Common myeloid progenitor, CD34-positive (primary cell): ENCODE measurements at regions not wholly inside any gene's neighbourhood (a gene's known extent, or its start where the extent isn't known, plus 50 kb on each side); places are given as distances from the start of the nearest gene placed in this dataset.

Experiments
- CTCF ChIA-PET: fragments of 350-600 bp; sonication (Branson Sonifier 250); formaldehyde crosslinking; loops from one replicate; lab custom pipeline; 2021; ENCODE audit warnings: antibody characterized with exemption; lab: Charles Lee
- POLR2A ChIA-PET: fragments of 350-600 bp; sonication (Branson Sonifier 250); formaldehyde crosslinking; loops from one replicate; lab custom pipeline; 2021; ENCODE audit warnings: antibody characterized with exemption; lab: Charles Lee
- DNase-seq, 3 donors: peaks; one replicate each; pipeline versions ENCODE4 v3.0.0 to v3.0.0-alpha.2; 2013
- H3K27ac ChIP-seq, 2 experiments: 1 replicate in 1 of 2; 2 replicates in 1 of 2; pipeline ENCODE4 v1.7.0; 2013; ENCODE audit warnings: inconsistent platforms in 2 of 2, low read length in 2 of 2, mild to moderate bottlenecking in 2 of 2, low read depth in 1 of 2, moderate library complexity in 1 of 2; ENCODE audit not compliant: severe bottlenecking in 2 of 2, insufficient read depth in 1 of 2, poor library complexity in 1 of 2
- H3K27me3 ChIP-seq, 5 experiments: replicated peaks in 2 of 5; 1 replicate in 3 of 5; 2 replicates in 2 of 5; pipeline versions ENCODE4 v1.6.1 to v1.7.0; 2013; ENCODE audit warnings: low read length in 4 of 5, mild to moderate bottlenecking in 2 of 5, moderate library complexity in 2 of 5, inconsistent platforms in 1 of 5; ENCODE audit not compliant: insufficient read depth in 5 of 5, control insufficient read depth in 4 of 5
- H3K36me3 ChIP-seq, 4 experiments: 1 replicate in 2 of 4; 2 replicates in 2 of 4; pipeline versions ENCODE4 v1.6.1 to v1.7.0; 2013; ENCODE audit warnings: low read length in 3 of 4, control low read depth in 1 of 4, mild to moderate bottlenecking in 1 of 4; ENCODE audit not compliant: control insufficient read depth in 4 of 4, insufficient read depth in 4 of 4
- H3K4me1 ChIP-seq, 4 experiments: 1 replicate in 3 of 4; 2 replicates in 1 of 4; pipeline versions ENCODE4 v1.6.1 to v1.7.1; 2013; ENCODE audit warnings: low read length in 3 of 4, mild to moderate bottlenecking in 3 of 4, control low read depth in 1 of 4, inconsistent platforms in 1 of 4, moderate library complexity in 1 of 4; ENCODE audit not compliant: control insufficient read depth in 4 of 4, insufficient read depth in 4 of 4; ENCODE audit errors: control extremely low read depth in 1 of 4
- H3K4me3 ChIP-seq, 7 experiments: 1 replicate in 4 of 7; 2 replicates in 3 of 7; pipeline versions ENCODE4 v1.5.1 to v1.7.0; 2013; ENCODE audit warnings: mild to moderate bottlenecking in 7 of 7, low read length in 6 of 7, moderate library complexity in 6 of 7, inconsistent platforms in 2 of 7, low read depth in 2 of 7, control low read depth in 1 of 7; ENCODE audit not compliant: insufficient read depth in 4 of 7, control insufficient read depth in 1 of 7; ENCODE audit errors: extremely low read depth in 1 of 7
- H3K9me3 ChIP-seq, 5 experiments: 1 replicate in 4 of 5; 2 replicates in 1 of 5; pipeline versions ENCODE4 v1.6.1 to v1.7.1; 2013; ENCODE audit warnings: low read length in 4 of 5, mild to moderate bottlenecking in 2 of 5, inconsistent platforms in 1 of 5, low read depth in 1 of 5, moderate library complexity in 1 of 5; ENCODE audit not compliant: control insufficient read depth in 4 of 5, insufficient read depth in 2 of 5; ENCODE audit errors: control extremely low read depth in 1 of 5
- WGBS: methylation state at CpG from one replicate; pipeline ENCODE4 v1.1.5; 2013; ENCODE audit not compliant: insufficient coverage; 5-methylcytosine and 5-hydroxymethylcytosine counted together

DNA sequence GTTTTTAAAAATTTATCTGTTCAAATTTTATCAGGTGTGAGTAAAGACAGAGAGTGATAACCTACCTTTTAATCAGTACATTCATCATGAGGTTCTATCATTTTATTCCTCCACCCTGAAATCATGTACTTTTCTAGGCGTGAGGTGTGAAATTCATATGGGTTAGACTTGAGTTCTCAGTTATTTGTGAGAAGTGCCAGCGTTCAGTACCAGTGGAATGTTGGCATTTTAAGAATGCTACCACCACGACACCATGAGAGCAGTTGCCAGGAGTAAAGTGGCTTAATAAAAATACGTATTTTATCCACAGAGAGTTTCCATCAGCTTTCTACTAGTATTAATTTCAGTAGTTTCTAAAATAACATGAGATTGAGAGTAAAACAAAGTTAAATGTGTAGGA lies 104.1 kb upstream of the FERD3L start:
- H3K27ac ChIP-seq, result no peak overlapping the region
- POLR2A ChIA-PET, result no interaction called here
- no peak overlapping the region for H3K4me3 ChIP-seq
- H3K36me3 ChIP-seq, result no peaks in the 10 kb centered on the region
- CTCF ChIA-PET, result no interaction called here
- DNase-seq, result no peak
- no peaks in the 10 kb centered on the region for H3K27me3 ChIP-seq
- no peaks in the 10 kb centered on the region for H3K4me1 ChIP-seq
- H3K9me3 ChIP-seq, result no peaks in the 10 kb centered on the region
- 88% methylated on average over 1 of the region's 4 CpGs for WGBS

DNA sequence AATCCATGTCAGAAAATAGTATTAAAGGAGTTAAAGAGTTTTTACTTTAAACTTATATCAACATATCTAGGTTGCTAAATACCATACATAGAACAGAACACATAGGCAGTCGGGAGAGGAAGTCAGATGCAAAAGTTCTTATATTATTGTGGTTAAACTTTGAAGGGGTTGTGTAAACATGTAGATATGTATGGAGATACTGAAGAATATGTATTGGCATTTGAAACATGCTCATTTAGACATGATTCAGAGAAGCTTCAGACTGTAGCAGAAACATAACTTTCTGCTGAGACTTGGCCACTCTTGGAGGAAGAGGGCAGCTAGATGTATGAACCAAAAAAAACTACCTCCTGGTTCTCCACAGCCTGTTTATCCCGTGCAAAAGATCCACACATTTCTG lies 103.5 kb upstream of the FERD3L start:
- Histone ChIP-seq H3K27ac (no peak overlapping the region), H3K4me1 (no peaks in the 10 kb centered on the region), H3K9me3 (no peaks in the 10 kb centered on the region), H3K36me3 (no peaks in the 10 kb centered on the region), H3K27me3 (no peaks in the 10 kb centered on the region), H3K4me3 (no peak overlapping the region)
- POLR2A ChIA-PET, result no interaction called here
- WGBS, result no CpG with 5 or more reads among the region's 2 CpGs
- CTCF ChIA-PET, result no interaction called here
- DNase-seq, result no peak

DNA sequence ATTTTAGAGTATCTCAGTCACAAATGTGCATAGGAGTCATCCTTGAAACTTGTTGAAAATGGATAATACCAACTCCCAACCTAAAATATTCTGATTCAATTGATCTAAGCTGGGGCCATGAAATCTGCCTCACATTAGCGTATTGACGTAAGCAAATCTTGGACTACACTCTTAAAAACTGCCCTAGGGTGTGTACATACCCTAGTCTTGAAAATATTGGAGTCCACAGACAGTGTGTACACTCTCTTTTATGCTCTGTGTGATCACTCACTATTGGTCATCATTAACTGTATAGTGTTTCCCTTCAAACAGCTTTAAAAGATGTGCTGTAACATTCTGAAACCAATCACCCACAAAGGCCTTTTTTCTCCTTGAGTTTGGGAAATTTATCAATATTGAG lies 102.9 kb upstream of the FERD3L start:
- no peaks in the 10 kb centered on the region for H3K9me3 ChIP-seq
- POLR2A ChIA-PET, result no interaction called here
- no peaks in the 10 kb centered on the region for H3K27me3 ChIP-seq
- H3K4me1 ChIP-seq, result no peaks in the 10 kb centered on the region
- DNase-seq, result no peak
- H3K27ac ChIP-seq, result no peak overlapping the region
- CTCF ChIA-PET, result no interaction called here
- H3K36me3 ChIP-seq, result no peaks in the 10 kb centered on the region
- no peak overlapping the region for H3K4me3 ChIP-seq
- 100% methylated on average over 2 of the region's 2 CpGs for WGBS

DNA sequence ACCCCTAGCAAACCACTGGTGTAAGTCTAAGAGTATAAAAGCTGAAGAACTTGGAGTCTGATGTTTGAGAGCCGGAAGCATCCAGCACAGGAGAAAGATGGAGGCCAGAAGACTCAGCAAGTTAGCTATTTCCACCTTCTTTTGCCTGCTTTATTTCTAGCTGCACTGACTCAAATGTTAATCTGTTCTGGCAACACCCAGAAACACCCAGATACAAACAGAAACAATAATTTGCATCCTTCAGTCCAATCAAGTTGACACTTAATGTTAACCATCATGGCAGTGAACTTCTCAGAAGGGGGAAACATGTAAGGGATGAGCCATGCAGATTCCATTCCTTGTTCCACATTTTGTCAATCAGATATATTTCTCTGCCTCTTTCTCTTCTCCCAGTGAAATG lies 101.8 kb upstream of the FERD3L start:
- no peaks in the 10 kb centered on the region for H3K36me3 ChIP-seq
- no peak overlapping the region for H3K4me3 ChIP-seq
- H3K4me1 ChIP-seq, result no peaks in the 10 kb centered on the region
- no peak for DNase-seq
- CTCF ChIA-PET, result no interaction called here
- POLR2A ChIA-PET, result no interaction called here
- H3K9me3 ChIP-seq, result peaks cover 0 to 7% (median 2%) of the 10 kb centered on the region in 5 experiments
- H3K27me3 ChIP-seq, result no peaks in the 10 kb centered on the region
- no peak overlapping the region for H3K27ac ChIP-seq
- WGBS, result 100% methylated on average over 1 of the region's 1 CpG

DNA sequence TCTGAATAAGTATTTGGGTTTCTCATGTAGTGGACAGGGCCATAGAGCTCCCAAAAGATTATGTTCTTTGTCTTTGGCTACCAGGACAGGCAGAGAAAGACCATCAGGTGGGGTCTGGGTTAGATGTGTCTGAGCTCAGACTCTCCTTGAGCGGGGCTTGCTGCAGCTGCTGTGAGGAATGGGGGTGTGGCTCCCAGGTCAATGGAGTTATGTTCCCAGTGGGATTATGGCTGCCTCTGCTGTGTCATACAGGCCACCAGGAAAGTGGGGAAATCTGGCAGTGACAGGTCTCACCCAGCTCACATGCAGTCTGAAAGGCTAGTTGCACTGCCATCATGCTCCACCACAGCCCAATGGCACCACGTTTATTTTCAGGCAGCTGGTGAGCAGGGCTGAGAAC lies 97.0 kb upstream of the FERD3L start:
- H3K27ac ChIP-seq, result no peak overlapping the region
- H3K4me1 ChIP-seq, result no peaks in the 10 kb centered on the region
- H3K36me3 ChIP-seq, result no peaks in the 10 kb centered on the region
- CTCF ChIA-PET, result no interaction called here
- no peak for DNase-seq
- H3K4me3 ChIP-seq, result no peak overlapping the region
- no peaks in the 10 kb centered on the region for H3K27me3 ChIP-seq
- POLR2A ChIA-PET, result no interaction called here
- peaks cover 0 to 21% (median 7%) of the 10 kb centered on the region in 5 experiments for H3K9me3 ChIP-seq
- 90% methylated on average over 2 of the region's 2 CpGs for WGBS

DNA sequence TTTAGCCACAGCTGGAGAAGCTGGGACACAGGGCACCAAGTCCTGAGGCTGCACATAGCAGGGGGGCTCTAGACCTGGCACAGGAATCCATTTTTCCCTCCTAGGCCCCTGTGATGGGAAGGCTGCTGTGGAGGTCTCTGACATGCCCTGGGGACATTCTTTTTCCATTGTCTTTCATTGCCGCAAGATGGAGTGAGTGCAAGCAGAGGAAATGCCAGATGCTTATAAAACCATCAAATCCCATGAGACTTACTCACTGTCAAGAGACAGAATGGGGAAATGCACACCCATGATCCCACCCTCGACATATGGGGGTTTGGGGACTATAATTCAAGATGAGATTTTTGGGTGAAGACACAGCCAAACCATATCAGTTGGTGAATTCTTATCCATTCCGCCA lies 94.7 kb upstream of the FERD3L start:
- Histone ChIP-seq H3K27ac (no peak overlapping the region), H3K4me3 (no peak overlapping the region), H3K27me3 (no peaks in the 10 kb centered on the region), H3K36me3 (no peaks in the 10 kb centered on the region), H3K9me3 (peaks cover 0 to 25% (median 7%) of the 10 kb centered on the region in 5 experiments), H3K4me1 (no peaks in the 10 kb centered on the region)
- ChIA-PET POLR2A (no interaction called here), CTCF (no interaction called here)
- WGBS, result 83% methylated on average over 1 of the region's 3 CpGs
- DNase-seq, result no peak

DNA sequence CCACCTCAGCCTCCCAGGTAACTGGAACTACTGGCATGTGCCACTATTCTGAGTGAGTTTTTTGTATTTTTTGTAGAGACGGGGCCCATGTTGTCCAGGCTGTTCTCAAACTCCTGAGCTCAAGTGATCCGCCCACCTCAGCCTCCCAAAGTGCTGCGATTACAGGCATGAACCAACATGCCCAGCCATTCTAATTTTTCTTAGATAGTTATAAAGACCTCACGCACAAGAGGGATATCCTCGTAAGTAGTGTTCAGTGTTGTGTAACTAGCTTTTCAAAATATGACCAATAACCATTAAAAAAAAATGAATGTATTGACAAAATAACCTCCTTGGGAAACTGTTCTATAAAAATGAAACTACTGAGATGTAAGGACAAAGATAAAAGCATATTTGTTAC lies 90.5 kb upstream of the FERD3L start:
- Histone ChIP-seq H3K36me3 (no peaks in the 10 kb centered on the region), H3K27ac (no peak overlapping the region), H3K4me1 (no peaks in the 10 kb centered on the region), H3K9me3 (peaks cover 0 to 13% (median 2%) of the 10 kb centered on the region in 5 experiments), H3K27me3 (no peaks in the 10 kb centered on the region), H3K4me3 (no peak overlapping the region)
- DNase-seq, result no peak
- WGBS, result 100% methylated on average over 3 of the region's 5 CpGs
- POLR2A ChIA-PET, result no interaction called here
- CTCF ChIA-PET, result no interaction called here
